Activated B cell treated with CpG ODN at 0.5 μM for 24 hours (primary cell): ENCODE measurements at regions not wholly inside any gene's neighbourhood (a gene's known extent, or its start where the extent isn't known, plus 50 kb on each side); places are given as distances from the start of the nearest gene placed in this dataset.

Experiments
- ATAC-seq: fragments of 200-7000 bp; cut with Tn5 transposase; one replicate; pipeline ENCODE4 v1.10.0; 2021; ENCODE audit warnings: low read depth, mild to moderate bottlenecking, moderate library complexity
- CTCF ChIA-PET: fragments of 350-600 bp; sonication (Branson Sonifier 250); formaldehyde crosslinking; loops from one replicate; lab custom pipeline; 2021; ENCODE audit warnings: antibody characterized with exemption; lab: Charles Lee
- POLR2A ChIA-PET: fragments of 350-600 bp; sonication (Branson Sonifier 250); formaldehyde crosslinking; loops from one replicate; lab custom pipeline; 2021; ENCODE audit warnings: antibody characterized with exemption; lab: Charles Lee
- DNase-seq: peaks from one replicate; pipeline ENCODE4 v3.0.0; 2022
- H3K27ac Mint-ChIP-seq: one replicate; pipeline ENCODE4 v1.8.0; 2020; ENCODE audit warnings: mixed read lengths
- H3K27me3 Mint-ChIP-seq: one replicate; pipeline ENCODE4 v1.8.0; 2021; ENCODE audit warnings: mixed read lengths
- H3K36me3 Mint-ChIP-seq: one replicate; pipeline ENCODE4 v1.8.0; 2021; ENCODE audit warnings: low read depth, mixed read lengths
- H3K4me1 Mint-ChIP-seq: one replicate; pipeline ENCODE4 v1.8.0; 2021; ENCODE audit warnings: mixed read lengths
- H3K4me3 Mint-ChIP-seq: one replicate; pipeline ENCODE4 v1.8.0; 2020; ENCODE audit warnings: mild to moderate bottlenecking, mixed read lengths
- H3K9me3 Mint-ChIP-seq: one replicate; pipeline ENCODE4 v1.8.0; 2020; ENCODE audit warnings: mixed read lengths
- CTCF ChIP-seq: fragments of 200-600 bp; IDR thresholded peaks from one replicate; pipeline ENCODE4 v1.8.0; 2022; ENCODE audit warnings: antibody characterized with exemption, mild to moderate bottlenecking
- intact Hi-C: fragments of 100-400 bp; cut with micrococcal nuclease; formaldehyde crosslinking; loops from one replicate; pipeline ENCODE4 v1.15.1; 2024

DNA sequence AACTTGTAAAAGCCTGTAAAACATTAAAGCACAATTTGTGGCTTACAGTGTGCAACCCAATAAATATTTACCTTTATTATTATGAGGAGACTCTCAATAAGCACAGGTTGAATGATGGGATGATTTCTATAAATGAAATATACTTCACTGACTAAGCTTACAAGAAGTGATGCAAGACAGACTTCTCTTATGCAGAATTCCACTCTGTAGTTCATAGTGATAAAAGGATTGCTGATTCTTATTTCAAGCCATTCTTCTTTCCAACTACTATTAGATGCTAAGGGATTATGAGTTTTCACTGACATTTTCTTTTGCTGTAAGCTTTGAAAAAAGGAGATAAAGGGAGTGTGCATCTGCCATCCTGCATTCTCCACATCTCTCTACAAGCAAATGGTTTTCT, 149.0 kb upstream of the ARG1 start:
- H3K27me3 Mint-ChIP-seq = peaks cover 4% of the 10 kb centered on the region
- intact Hi-C loops = no loop called here
- DNase-seq (no peak), ATAC-seq (no peak)
- H3K36me3 Mint-ChIP-seq = no peaks in the 10 kb centered on the region
- no peak overlapping the region for H3K27ac Mint-ChIP-seq
- TF ChIP-seq CTCF = no peak
- no peak overlapping the region for H3K4me3 Mint-ChIP-seq
- H3K4me1 Mint-ChIP-seq = no peaks in the 10 kb centered on the region
- POLR2A ChIA-PET = no interaction called here
- CTCF ChIA-PET = no interaction called here
- H3K9me3 Mint-ChIP-seq = no peaks in the 10 kb centered on the region

DNA sequence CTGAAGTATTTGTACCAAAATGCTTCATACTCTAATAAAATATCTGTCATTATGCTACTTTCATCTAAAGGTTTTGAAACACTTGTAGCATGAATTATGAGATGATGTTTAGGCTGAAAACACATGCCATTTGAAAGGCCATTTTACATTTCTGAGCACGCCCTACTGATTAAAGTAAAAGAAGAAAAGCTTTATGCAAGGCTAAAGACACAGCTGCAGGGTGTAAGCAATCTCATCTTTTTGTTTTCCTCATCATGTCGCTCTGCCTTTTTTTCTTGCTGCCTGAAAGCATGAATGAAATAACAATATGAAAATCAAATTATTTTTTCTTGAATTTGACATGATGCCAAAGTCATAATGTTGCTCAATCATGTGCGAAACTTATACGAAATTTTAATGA, 148.6 kb upstream of the ARG1 start:
- Mint-ChIP-seq H3K27me3 (peaks cover 4% of the 10 kb centered on the region), H3K4me1 (no peaks in the 10 kb centered on the region), H3K27ac (no peak overlapping the region), H3K4me3 (no peak overlapping the region), H3K9me3 (no peaks in the 10 kb centered on the region), H3K36me3 (no peaks in the 10 kb centered on the region)
- DNase-seq (no peak), ATAC-seq (no peak)
- intact Hi-C loops = no loop called here
- POLR2A ChIA-PET = no interaction called here
- CTCF ChIA-PET = no interaction called here
- no peak for TF ChIP-seq CTCF

- Mint-ChIP-seq H3K27me3 (peaks cover 8% of the 10 kb centered on the region), H3K36me3 (no peaks in the 10 kb centered on the region), H3K4me3 (no peak overlapping the region), H3K4me1 (no peaks in the 10 kb centered on the region), H3K27ac (no peak overlapping the region), H3K9me3 (no peaks in the 10 kb centered on the region)
- ATAC-seq (no peak), DNase-seq (no peak)
- intact Hi-C loops = no loop called here
- POLR2A ChIA-PET = no interaction called here
- CTCF ChIA-PET = no interaction called here
- TF ChIP-seq CTCF = no peak
These were observed 145.5 kb upstream of the ARG1 start for GRCh38 chr6:131427434-131428058.

- POLR2A ChIA-PET = no interaction called here
- H3K27ac Mint-ChIP-seq = no peak overlapping the region
- H3K4me3 Mint-ChIP-seq = no peak overlapping the region
- ATAC-seq (no peak), DNase-seq (no peak)
- H3K9me3 Mint-ChIP-seq = peaks cover 6% of the 10 kb centered on the region
- no peaks in the 10 kb centered on the region for H3K36me3 Mint-ChIP-seq
- CTCF ChIA-PET = no interaction called here
- intact Hi-C loops = no loop called here
- H3K27me3 Mint-ChIP-seq = peaks cover 8% of the 10 kb centered on the region
- no peaks in the 10 kb centered on the region for H3K4me1 Mint-ChIP-seq
- TF ChIP-seq CTCF = no peak
These were observed 142.5 kb upstream of the ARG1 start for GRCh38 chr6:131430531-131430930.

GRCh38 chr6:131431718-131432117, 141.3 kb upstream of the ARG1 start:
- ATAC-seq = no peak
- ChIA-PET CTCF (interaction anchor here (1.0 kb wide), 1 partner anchor 232 kb away, joined by 3 read pairs; no protein-coding TSS in a partner anchor), POLR2A (no interaction called here)
- Mint-ChIP-seq H3K4me1 (no peaks in the 10 kb centered on the region), H3K27ac (no peak overlapping the region), H3K36me3 (no peaks in the 10 kb centered on the region), H3K4me3 (no peak overlapping the region), H3K9me3 (peaks cover 7% of the 10 kb centered on the region), H3K27me3 (peaks cover 8% of the 10 kb centered on the region)
- no peak for DNase-seq
- TF ChIP-seq CTCF = no peak
- intact Hi-C loops = no loop called here
